ENCODE measurements at regions not wholly inside any gene's neighbourhood (a gene's known extent, or its start where the extent isn't known, plus 50 kb on each side); places are given as distances from the start of the nearest gene placed in this dataset.
A peak's percentile ranks its signal among the peaks of the same experiment; 100 is the strongest.

- peaks cover 0 to 48% (median 19%) of the 10 kb centered on the region in 6 donors for H3K4me1 ChIP-seq
- DNase-seq, result peak; percentile 61
- H3K27me3 ChIP-seq (replicated peaks in 1 of 7), result no peaks in the 10 kb centered on the region
- H3K9me3 ChIP-seq, result no peaks in the 10 kb centered on the region
- no peak overlapping the region for H3K4me3 ChIP-seq
- 71 to 80% (median 76%) methylated on average over 11 to 13 of the region's 13 CpGs for WGBS, 5 donors
- H3K27ac ChIP-seq, result peak overlapping the region in 3 of 8 donors; percentile 51 to 64 (median 59)
- TF ChIP-seq CTCF (IDR thresholded peaks at IDR 0.05 in 8 of 11, conservative IDR thresholded peaks at IDR 0.05 in 3 of 11), result no peak
- no peak for TF ChIP-seq POLR2A (IDR thresholded peaks at IDR 0.05)
- peak; percentile 20 to 48 (median 28) for TF ChIP-seq POLR2AphosphoS5 (IDR thresholded peaks at IDR 0.05)
- intact Hi-C loops (cut with DNase I; ENCODE audit: low total_unique reads), result no loop called here
- H3K36me3 ChIP-seq, result no peaks in the 10 kb centered on the region
These were observed 64.3 kb upstream of the RUFY1 start for GRCh38 chr5:179485845-179486575.

- TF ChIP-seq POLR2A (IDR thresholded peaks at IDR 0.05) (no peak), POLR2AphosphoS5 (IDR thresholded peaks at IDR 0.05) (no peak), CTCF (IDR thresholded peaks at IDR 0.05 in 8 of 11, conservative IDR thresholded peaks at IDR 0.05 in 3 of 11) (no peak)
- no peaks in the 10 kb centered on the region for H3K27me3 ChIP-seq (replicated peaks in 1 of 7)
- H3K4me3 ChIP-seq, result no peak overlapping the region
- peak overlapping the region in 1 of 8 donors; percentile 25 for H3K27ac ChIP-seq
- WGBS, 5 donors, result 88 to 98% (median 95%) methylated on average over 7 of the region's 7 CpGs
- DNase-seq, result peak; percentile 51
- intact Hi-C loops (cut with DNase I; ENCODE audit: low total_unique reads), result no loop called here
- H3K9me3 ChIP-seq, result no peaks in the 10 kb centered on the region
- peaks cover 0 to 44% (median 19%) of the 10 kb centered on the region in 6 donors for H3K4me1 ChIP-seq
- no peaks in the 10 kb centered on the region for H3K36me3 ChIP-seq
These were observed 65.6 kb upstream of the RUFY1 start for GRCh38 chr5:179484761-179485160.

- intact Hi-C loops (cut with DNase I; ENCODE audit: low total_unique reads), result no loop called here
- no peak overlapping the region for H3K4me3 ChIP-seq
- H3K4me1 ChIP-seq, result peaks cover 0 to 38% (median 19%) of the 10 kb centered on the region in 6 donors
- DNase-seq, result peak; percentile 45
- TF ChIP-seq POLR2A (IDR thresholded peaks at IDR 0.05), result no peak
- no peak for TF ChIP-seq CTCF (IDR thresholded peaks at IDR 0.05 in 8 of 11, conservative IDR thresholded peaks at IDR 0.05 in 3 of 11)
- TF ChIP-seq POLR2AphosphoS5 (IDR thresholded peaks at IDR 0.05), result no peak
- H3K27ac ChIP-seq, result peak overlapping the region in 1 of 8 donors; percentile 25
- no peaks in the 10 kb centered on the region for H3K9me3 ChIP-seq
- H3K27me3 ChIP-seq (replicated peaks in 1 of 7), result no peaks in the 10 kb centered on the region
- 62 to 90% (median 73%) methylated on average over 6 of the region's 6 CpGs for WGBS, 5 donors
- no peaks in the 10 kb centered on the region for H3K36me3 ChIP-seq
These were observed 66.2 kb upstream of the RUFY1 start for GRCh38 chr5:179484201-179484600.

GRCh38 chr5:179478624-179479023, 71.7 kb upstream of the RUFY1 start:
- intact Hi-C loops (cut with DNase I; ENCODE audit: low total_unique reads), result no loop called here
- peak; percentile 2 for DNase-seq
- Histone ChIP-seq H3K27ac (peak overlapping the region in 1 of 8 donors; percentile 35), H3K9me3 (no peaks in the 10 kb centered on the region), H3K36me3 (no peaks in the 10 kb centered on the region), H3K4me3 (no peak overlapping the region), H3K4me1 (peaks cover 0 to 17% (median 10%) of the 10 kb centered on the region in 6 donors), H3K27me3 (replicated peaks in 1 of 7) (peaks cover 0 to 6% (median 0%) of the 10 kb centered on the region in 7 donors)
- 68 to 75% (median 69%) methylated on average over 5 of the region's 5 CpGs for WGBS, 5 donors
- TF ChIP-seq POLR2A (IDR thresholded peaks at IDR 0.05) (no peak), CTCF (IDR thresholded peaks at IDR 0.05 in 8 of 11, conservative IDR thresholded peaks at IDR 0.05 in 3 of 11) (no peak), POLR2AphosphoS5 (IDR thresholded peaks at IDR 0.05) (no peak)

Data from spleen (tissue), 11 donors.